HEK293 (cell line): ENCODE measurements at regions not wholly inside any gene's neighbourhood (a gene's known extent, or its start where the extent isn't known, plus 50 kb on each side); places are given as distances from the start of the nearest gene placed in this dataset.

Experiments
- CTCF ChIA-PET: fragments of 350-600 bp; formaldehyde crosslinking; extraction: SDS; loops from one replicate; lab custom pipeline; 2021; ENCODE audit warnings: antibody characterized with exemption; lab: Yijun Ruan, JAX
- POLR2A ChIA-PET: fragments of 300-600 bp; formaldehyde crosslinking; extraction: SDS; loops from one replicate; lab custom pipeline; 2020; ENCODE audit warnings: antibody characterized with exemption, inconsistent platforms; lab: Yijun Ruan, JAX
- H3K27ac ChIP-seq: fragments of 200-500 bp; sonication (Bioruptor generic); 2 replicates; pipeline ENCODE4 v1.5.1; 2014; ENCODE audit warnings: low read depth, low read length, control low read depth, inconsistent platforms; ENCODE audit errors: extremely low read depth
- H3K36me3 ChIP-seq, 2 experiments: fragments of 200-500 bp in 1 of 2; sonication (Bioruptor generic) in 1 of 2; 1 replicate in 1 of 2; 2 replicates in 1 of 2; pipeline ENCODE4 v1.5.1; 2014 to 2017; ENCODE audit warnings: inconsistent platforms in 2 of 2, low read length in 2 of 2; ENCODE audit not compliant: control insufficient read depth in 2 of 2, insufficient read depth in 1 of 2
- H3K4me1 ChIP-seq: fragments of 200-500 bp; sonication (Bioruptor generic); 2 replicates; pipeline ENCODE4 v1.5.1; 2014; ENCODE audit warnings: mild to moderate bottlenecking, low read length, inconsistent platforms; ENCODE audit not compliant: control insufficient read depth, insufficient read depth
- H3K4me3 ChIP-seq: 2 replicates; pipeline ENCODE4 v1.5.1; 2011; ENCODE audit warnings: low read depth, mild to moderate bottlenecking, control low read depth, low read length, moderate library complexity
- H3K9me3 ChIP-seq: fragments of 200-500 bp; sonication (Bioruptor generic); 2 replicates; pipeline ENCODE4 v1.5.1; 2014; ENCODE audit warnings: low read depth, low read length, inconsistent platforms; ENCODE audit not compliant: control insufficient read depth, insufficient read depth
- HOXC10 ChIP-seq: sonication (generic); formaldehyde crosslinking; IDR thresholded peaks from 2 replicates; pipeline ENCODE4 v1.8.1; 2023; ENCODE audit warnings: mild to moderate bottlenecking, missing genetic modification reagents
- INSM2 ChIP-seq: fragments of 450-650 bp; formaldehyde crosslinking; IDR thresholded peaks from 2 replicates; pipeline ENCODE4 v1.5.1; 2016; ENCODE audit warnings: missing biosample characterization, missing genetic modification characterization
- SP2 ChIP-seq: fragments of 450-650 bp; formaldehyde crosslinking; IDR thresholded peaks from 2 replicates; pipeline ENCODE4 v1.5.1; 2016; ENCODE audit warnings: missing biosample characterization, missing genetic modification characterization
- SP3 ChIP-seq: fragments of 450-650 bp; formaldehyde crosslinking; IDR thresholded peaks from 2 replicates; pipeline ENCODE4 v1.5.1; 2016; ENCODE audit warnings: missing biosample characterization, missing genetic modification characterization
- WT1 ChIP-seq: fragments of 450-650 bp; formaldehyde crosslinking; IDR thresholded peaks from 2 replicates; pipeline ENCODE4 v1.5.1; 2016; ENCODE audit warnings: missing biosample characterization, missing genetic modification characterization
- ZBTB11 ChIP-seq: fragments of 450-650 bp; formaldehyde crosslinking; conservative IDR thresholded peaks from 2 replicates; pipeline ENCODE4 v1.5.1; 2016; ENCODE audit warnings: low read depth, missing biosample characterization, missing genetic modification characterization
- ZBTB7A ChIP-seq: fragments of 450-650 bp; formaldehyde crosslinking; IDR thresholded peaks from 2 replicates; pipeline ENCODE4 v1.5.1; 2016; ENCODE audit warnings: low read depth, missing biosample characterization, missing genetic modification characterization
- ZNF133 ChIP-seq: fragments of 450-650 bp; formaldehyde crosslinking; IDR thresholded peaks from 2 replicates; pipeline ENCODE4 v1.5.1; 2016; ENCODE audit warnings: missing biosample characterization, missing genetic modification characterization
- ZNF140 ChIP-seq: fragments of 450-650 bp; formaldehyde crosslinking; IDR thresholded peaks from 2 replicates; pipeline ENCODE4 v1.5.1; 2016; ENCODE audit warnings: missing biosample characterization, missing genetic modification characterization
- ZNF155 ChIP-seq: fragments of 450-650 bp; formaldehyde crosslinking; IDR thresholded peaks from 2 replicates; pipeline ENCODE4 v1.5.1; 2016; ENCODE audit warnings: missing biosample characterization, missing genetic modification characterization
- ZNF239 ChIP-seq: fragments of 450-650 bp; formaldehyde crosslinking; IDR thresholded peaks from 2 replicates; pipeline ENCODE4 v1.5.1; 2016; ENCODE audit warnings: missing biosample characterization, missing genetic modification characterization
- ZNF311 ChIP-seq: fragments of 450-650 bp; formaldehyde crosslinking; IDR thresholded peaks from 2 replicates; pipeline ENCODE4 v1.5.1; 2017; ENCODE audit warnings: missing biosample characterization, missing genetic modification characterization, borderline replicate concordance
- ZNF354C ChIP-seq: fragments of 450-650 bp; formaldehyde crosslinking; IDR thresholded peaks from 2 replicates; pipeline ENCODE4 v1.5.1; 2016; ENCODE audit warnings: missing biosample characterization, missing genetic modification characterization, low read depth, borderline replicate concordance
- ZNF404 ChIP-seq: fragments of 450-650 bp; formaldehyde crosslinking; IDR thresholded peaks from 2 replicates; pipeline ENCODE4 v1.5.1; 2017; ENCODE audit warnings: missing biosample characterization, missing genetic modification characterization
- ZNF473 ChIP-seq: fragments of 450-650 bp; formaldehyde crosslinking; IDR thresholded peaks from 2 replicates; pipeline ENCODE4 v1.5.1; 2017; ENCODE audit warnings: missing biosample characterization, missing genetic modification characterization
- ZNF513 ChIP-seq: fragments of 450-650 bp; IDR thresholded peaks from 2 replicates; pipeline ENCODE4 v1.5.1; 2018; ENCODE audit warnings: missing biosample characterization, missing genetic modification characterization
- ZNF518A ChIP-seq: fragments of 450-650 bp; formaldehyde crosslinking; conservative IDR thresholded peaks from 2 replicates; pipeline ENCODE4 v1.5.1; 2016; ENCODE audit warnings: low read depth, missing biosample characterization, missing genetic modification characterization
- ZNF610 ChIP-seq: fragments of 450-650 bp; formaldehyde crosslinking; IDR thresholded peaks from 2 replicates; pipeline ENCODE4 v1.5.1; 2016; ENCODE audit warnings: missing biosample characterization, missing genetic modification characterization, borderline replicate concordance
- ZNF658 ChIP-seq: fragments of 450-650 bp; formaldehyde crosslinking; IDR thresholded peaks from 2 replicates; pipeline ENCODE4; 2016; ENCODE audit warnings: missing biosample characterization, missing genetic modification characterization
- ZNF660 ChIP-seq: fragments of 450-650 bp; IDR thresholded peaks from 2 replicates; pipeline ENCODE4 v1.5.1; 2018; ENCODE audit warnings: missing biosample characterization, mild to moderate bottlenecking, missing genetic modification characterization
- ZNF707 ChIP-seq: fragments of 450-650 bp; formaldehyde crosslinking; IDR thresholded peaks from 2 replicates; pipeline ENCODE4 v1.5.1; 2016; ENCODE audit warnings: missing biosample characterization, missing genetic modification characterization

- no peaks in the 10 kb centered on the region for H3K36me3 ChIP-seq
- CTCF ChIA-PET, result no interaction called here
- H3K4me3 ChIP-seq, result no peak overlapping the region
- no peak overlapping the region for H3K27ac ChIP-seq
- no peak for TF ChIP-seq ZBTB7A (tag by site-specific recombination)
- TF ChIP-seq ZNF155 (tag by site-specific recombination), result no peak
- no peak for TF ChIP-seq WT1 (tag by site-specific recombination)
- TF ChIP-seq ZNF473 (tag by site-specific recombination), result no peak
- no peak for TF ChIP-seq ZBTB11 (tag by site-specific recombination)
- no peak for TF ChIP-seq ZNF658 (tag by site-specific recombination)
- no peak for TF ChIP-seq ZNF518A (tag by site-specific recombination)
- TF ChIP-seq ZNF513 (tag by site-specific recombination), result no peak
- no peak for TF ChIP-seq ZNF311
- no peak for TF ChIP-seq ZNF133
- TF ChIP-seq INSM2 (tag by site-specific recombination), result no peak
- no peak for TF ChIP-seq ZNF660 (tag by site-specific recombination)
- H3K9me3 ChIP-seq, result no peaks in the 10 kb centered on the region; the same call in 1 of the 2 replicates
- H3K4me1 ChIP-seq, result no peaks in the 10 kb centered on the region
- POLR2A ChIA-PET, result no interaction called here
Measured at GRCh38 chr20:55239269-55239668, 763.9 kb downstream of the DOK5 start.

- Histone ChIP-seq H3K9me3 (no peaks in the 10 kb centered on the region; the same call in 1 of the 2 replicates), H3K4me3 (no peak overlapping the region), H3K36me3 (no peaks in the 10 kb centered on the region), H3K27ac (no peak overlapping the region), H3K4me1 (no peaks in the 10 kb centered on the region)
- ChIA-PET CTCF (no interaction called here), POLR2A (no interaction called here)
- TF ChIP-seq SP3 (tag by site-specific recombination), result no peak
- no peak for TF ChIP-seq HOXC10 (CRISPR knock-in tag)
- TF ChIP-seq ZNF610, result no peak
- no peak for TF ChIP-seq ZNF140
- no peak for TF ChIP-seq ZNF404
- TF ChIP-seq ZNF354C (tag by site-specific recombination), result no peak
- TF ChIP-seq ZNF707, result no peak
- no peak for TF ChIP-seq SP2 (tag by site-specific recombination)
- no peak for TF ChIP-seq ZNF239 (tag by site-specific recombination)
Measured at GRCh38 chr20:55232647-55233046, 757.3 kb downstream of the DOK5 start.
